GM12878 (cell line): ENCODE measurements at regions not wholly inside any gene's neighbourhood (a gene's known extent, or its start where the extent isn't known, plus 50 kb on each side); places are given as distances from the start of the nearest gene placed in this dataset.

Experiments used
- CBFB ChIP-seq: IDR thresholded peaks from 2 replicates; pipeline ENCODE4 v1.6.1; 2016; ENCODE audit warnings: antibody characterized with exemption, low read depth
- GABPA ChIP-seq: IDR thresholded peaks from 2 replicates; pipeline ENCODE4 v1.6.1; 2014; ENCODE audit warnings: antibody characterized with exemption, low read depth, mild to moderate bottlenecking, inconsistent platforms
- JUND ChIP-seq: IDR thresholded peaks from 2 replicates; pipeline ENCODE4 v1.6.1; 2012; ENCODE audit warnings: low read depth, mild to moderate bottlenecking, low read length, improper control_type of control experiment, moderate library complexity
- MYB ChIP-seq: fragments of 150-350 bp; IDR thresholded peaks from 2 replicates; pipeline ENCODE4 v1.6.1; 2014; ENCODE audit warnings: mild to moderate bottlenecking, low read depth, low read length, borderline replicate concordance
- NFYB ChIP-seq: IDR thresholded peaks from 2 replicates; pipeline ENCODE4 v1.6.1; 2011; ENCODE audit warnings: low read depth, mild to moderate bottlenecking, low read length, improper control_type of control experiment, moderate library complexity; ENCODE audit not compliant: insufficient read depth
- POLR2A ChIP-seq: IDR thresholded peaks from 2 replicates; pipeline ENCODE4 v1.6.1; 2011; ENCODE audit warnings: low read depth, mild to moderate bottlenecking, low read length
- SPI1 ChIP-seq: IDR thresholded peaks from 2 replicates; pipeline ENCODE4 v1.6.1; 2011; ENCODE audit warnings: low read depth, mild to moderate bottlenecking, low read length, moderate library complexity, borderline replicate concordance; ENCODE audit not compliant: insufficient read depth
- YY1 ChIP-seq: IDR thresholded peaks from 2 replicates; pipeline ENCODE4 v1.6.1; 2011; ENCODE audit warnings: low read depth, mild to moderate bottlenecking, low read length
- ZNF274 ChIP-seq: IDR thresholded peaks from one replicate; pipeline ENCODE4 v1.8.0; 2011; ENCODE audit not compliant: insufficient read length, insufficient read depth
- TF ChIP-seq, protein P1 (sequence below): IDR thresholded peaks from 2 replicates; pipeline ENCODE4 v1.6.1; 2012; ENCODE audit warnings: low read depth, low read length, improper control_type of control experiment
- TF ChIP-seq, protein P2 (sequence below): fragments of 450-650 bp; IDR thresholded peaks from 2 replicates; pipeline ENCODE4 v1.6.1; 2017; ENCODE audit warnings: mild to moderate bottlenecking, low read depth, inconsistent platforms; ENCODE audit not compliant: poor library complexity, severe bottlenecking
- TF ChIP-seq, protein P3 (sequence below): IDR thresholded peaks from 2 replicates; pipeline ENCODE4 v1.6.1; 2011; ENCODE audit warnings: borderline replicate concordance, low read depth, mild to moderate bottlenecking, moderate library complexity, mixed read lengths, low read length; ENCODE audit not compliant: insufficient read depth; ENCODE audit errors: extremely low read length
- TF ChIP-seq, protein P4 (sequence below): fragments of 450-650 bp; IDR thresholded peaks from 2 replicates; pipeline ENCODE4 v1.6.1; 2016; ENCODE audit warnings: mild to moderate bottlenecking, moderate library complexity, borderline replicate concordance
- TF ChIP-seq, protein P5 (sequence below), 3 experiments: IDR thresholded peaks in 2 of 3; conservative IDR thresholded peaks in 1 of 3; 2 replicates each; pipeline ENCODE4 v1.5.1; 2011; ENCODE audit warnings: low read depth in 3 of 3, low read length in 3 of 3, mild to moderate bottlenecking in 3 of 3, control low read depth in 2 of 3, moderate library complexity in 2 of 3, inconsistent platforms in 1 of 3, mixed read lengths in 1 of 3; ENCODE audit not compliant: control insufficient read depth in 2 of 3, insufficient read depth in 1 of 3; ENCODE audit errors: extremely low read depth in 1 of 3

DNA sequence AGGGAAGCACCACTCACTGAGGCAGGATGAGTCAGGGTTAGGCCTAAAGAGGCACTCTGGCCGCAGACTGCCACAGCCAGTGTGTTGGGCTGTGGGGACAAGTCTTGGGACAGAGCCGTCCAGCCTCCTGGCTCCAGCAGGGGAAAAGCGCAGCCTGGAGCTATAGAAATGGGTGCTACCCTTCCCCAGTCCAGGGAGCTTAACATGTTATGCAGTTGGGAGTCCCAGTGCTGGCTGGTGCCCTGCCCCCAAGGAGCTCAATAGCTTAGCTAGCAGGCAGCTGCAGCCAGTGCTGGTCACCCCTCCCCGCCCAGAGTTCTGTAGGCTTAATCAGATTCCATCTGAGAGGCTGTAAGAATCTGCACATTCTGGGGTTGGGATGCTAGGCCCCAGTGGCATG, 399.6 kb upstream of the TUSC1 start:
- TF ChIP-seq POLR2A (no peak), SPI1 (no peak), YY1 (no peak), CBFB (no peak), MYB (no peak), NFYB (no peak), JUND (no peak), ZNF274 (no peak), GABPA (no peak)
- TF ChIP-seq, protein P1, sequence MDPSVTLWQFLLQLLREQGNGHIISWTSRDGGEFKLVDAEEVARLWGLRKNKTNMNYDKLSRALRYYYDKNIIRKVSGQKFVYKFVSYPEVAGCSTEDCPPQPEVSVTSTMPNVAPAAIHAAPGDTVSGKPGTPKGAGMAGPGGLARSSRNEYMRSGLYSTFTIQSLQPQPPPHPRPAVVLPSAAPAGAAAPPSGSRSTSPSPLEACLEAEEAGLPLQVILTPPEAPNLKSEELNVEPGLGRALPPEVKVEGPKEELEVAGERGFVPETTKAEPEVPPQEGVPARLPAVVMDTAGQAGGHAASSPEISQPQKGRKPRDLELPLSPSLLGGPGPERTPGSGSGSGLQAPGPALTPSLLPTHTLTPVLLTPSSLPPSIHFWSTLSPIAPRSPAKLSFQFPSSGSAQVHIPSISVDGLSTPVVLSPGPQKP = no peak
- TF ChIP-seq, protein P2, sequence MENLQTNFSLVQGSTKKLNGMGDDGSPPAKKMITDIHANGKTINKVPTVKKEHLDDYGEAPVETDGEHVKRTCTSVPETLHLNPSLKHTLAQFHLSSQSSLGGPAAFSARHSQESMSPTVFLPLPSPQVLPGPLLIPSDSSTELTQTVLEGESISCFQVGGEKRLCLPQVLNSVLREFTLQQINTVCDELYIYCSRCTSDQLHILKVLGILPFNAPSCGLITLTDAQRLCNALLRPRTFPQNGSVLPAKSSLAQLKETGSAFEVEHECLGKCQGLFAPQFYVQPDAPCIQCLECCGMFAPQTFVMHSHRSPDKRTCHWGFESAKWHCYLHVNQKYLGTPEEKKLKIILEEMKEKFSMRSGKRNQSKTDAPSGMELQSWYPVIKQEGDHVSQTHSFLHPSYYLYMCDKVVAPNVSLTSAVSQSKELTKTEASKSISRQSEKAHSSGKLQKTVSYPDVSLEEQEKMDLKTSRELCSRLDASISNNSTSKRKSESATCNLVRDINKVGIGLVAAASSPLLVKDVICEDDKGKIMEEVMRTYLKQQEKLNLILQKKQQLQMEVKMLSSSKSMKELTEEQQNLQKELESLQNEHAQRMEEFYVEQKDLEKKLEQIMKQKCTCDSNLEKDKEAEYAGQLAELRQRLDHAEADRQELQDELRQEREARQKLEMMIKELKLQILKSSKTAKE = no peak
- TF ChIP-seq, protein P3, sequence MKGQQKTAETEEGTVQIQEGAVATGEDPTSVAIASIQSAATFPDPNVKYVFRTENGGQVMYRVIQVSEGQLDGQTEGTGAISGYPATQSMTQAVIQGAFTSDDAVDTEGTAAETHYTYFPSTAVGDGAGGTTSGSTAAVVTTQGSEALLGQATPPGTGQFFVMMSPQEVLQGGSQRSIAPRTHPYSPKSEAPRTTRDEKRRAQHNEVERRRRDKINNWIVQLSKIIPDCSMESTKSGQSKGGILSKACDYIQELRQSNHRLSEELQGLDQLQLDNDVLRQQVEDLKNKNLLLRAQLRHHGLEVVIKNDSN = no peak
- TF ChIP-seq, protein P4, sequence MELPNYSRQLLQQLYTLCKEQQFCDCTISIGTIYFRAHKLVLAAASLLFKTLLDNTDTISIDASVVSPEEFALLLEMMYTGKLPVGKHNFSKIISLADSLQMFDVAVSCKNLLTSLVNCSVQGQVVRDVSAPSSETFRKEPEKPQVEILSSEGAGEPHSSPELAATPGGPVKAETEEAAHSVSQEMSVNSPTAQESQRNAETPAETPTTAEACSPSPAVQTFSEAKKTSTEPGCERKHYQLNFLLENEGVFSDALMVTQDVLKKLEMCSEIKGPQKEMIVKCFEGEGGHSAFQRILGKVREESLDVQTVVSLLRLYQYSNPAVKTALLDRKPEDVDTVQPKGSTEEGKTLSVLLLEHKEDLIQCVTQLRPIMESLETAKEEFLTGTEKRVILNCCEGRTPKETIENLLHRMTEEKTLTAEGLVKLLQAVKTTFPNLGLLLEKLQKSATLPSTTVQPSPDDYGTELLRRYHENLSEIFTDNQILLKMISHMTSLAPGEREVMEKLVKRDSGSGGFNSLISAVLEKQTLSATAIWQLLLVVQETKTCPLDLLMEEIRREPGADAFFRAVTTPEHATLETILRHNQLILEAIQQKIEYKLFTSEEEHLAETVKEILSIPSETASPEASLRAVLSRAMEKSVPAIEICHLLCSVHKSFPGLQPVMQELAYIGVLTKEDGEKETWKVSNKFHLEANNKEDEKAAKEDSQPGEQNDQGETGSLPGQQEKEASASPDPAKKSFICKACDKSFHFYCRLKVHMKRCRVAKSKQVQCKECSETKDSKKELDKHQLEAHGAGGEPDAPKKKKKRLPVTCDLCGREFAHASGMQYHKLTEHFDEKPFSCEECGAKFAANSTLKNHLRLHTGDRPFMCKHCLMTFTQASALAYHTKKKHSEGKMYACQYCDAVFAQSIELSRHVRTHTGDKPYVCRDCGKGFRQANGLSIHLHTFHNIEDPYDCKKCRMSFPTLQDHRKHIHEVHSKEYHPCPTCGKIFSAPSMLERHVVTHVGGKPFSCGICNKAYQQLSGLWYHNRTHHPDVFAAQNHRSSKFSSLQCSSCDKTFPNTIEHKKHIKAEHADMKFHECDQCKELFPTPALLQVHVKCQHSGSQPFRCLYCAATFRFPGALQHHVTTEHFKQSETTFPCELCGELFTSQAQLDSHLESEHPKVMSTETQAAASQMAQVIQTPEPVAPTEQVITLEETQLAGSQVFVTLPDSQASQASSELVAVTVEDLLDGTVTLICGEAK = no peak
- TF ChIP-seq, protein P5, sequence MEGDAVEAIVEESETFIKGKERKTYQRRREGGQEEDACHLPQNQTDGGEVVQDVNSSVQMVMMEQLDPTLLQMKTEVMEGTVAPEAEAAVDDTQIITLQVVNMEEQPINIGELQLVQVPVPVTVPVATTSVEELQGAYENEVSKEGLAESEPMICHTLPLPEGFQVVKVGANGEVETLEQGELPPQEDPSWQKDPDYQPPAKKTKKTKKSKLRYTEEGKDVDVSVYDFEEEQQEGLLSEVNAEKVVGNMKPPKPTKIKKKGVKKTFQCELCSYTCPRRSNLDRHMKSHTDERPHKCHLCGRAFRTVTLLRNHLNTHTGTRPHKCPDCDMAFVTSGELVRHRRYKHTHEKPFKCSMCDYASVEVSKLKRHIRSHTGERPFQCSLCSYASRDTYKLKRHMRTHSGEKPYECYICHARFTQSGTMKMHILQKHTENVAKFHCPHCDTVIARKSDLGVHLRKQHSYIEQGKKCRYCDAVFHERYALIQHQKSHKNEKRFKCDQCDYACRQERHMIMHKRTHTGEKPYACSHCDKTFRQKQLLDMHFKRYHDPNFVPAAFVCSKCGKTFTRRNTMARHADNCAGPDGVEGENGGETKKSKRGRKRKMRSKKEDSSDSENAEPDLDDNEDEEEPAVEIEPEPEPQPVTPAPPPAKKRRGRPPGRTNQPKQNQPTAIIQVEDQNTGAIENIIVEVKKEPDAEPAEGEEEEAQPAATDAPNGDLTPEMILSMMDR (IDR thresholded peaks at IDR 0.05 in 2 of 3, conservative IDR thresholded peaks at IDR 0.05 in 1 of 3; ENCODE audit: control insufficient read depth in 2 of 3, extremely low read depth in 1 of 3, insufficient read depth in 1 of 3, low read depth in 3 of 3, low read length in 3 of 3) = no peak
